Thyroid gland (tissue), 4 donors: ENCODE measurements at regions not wholly inside any gene's neighbourhood (a gene's known extent, or its start where the extent isn't known, plus 50 kb on each side); places are given as distances from the start of the nearest gene placed in this dataset.

Experiments
- POLR2A ChIP-seq, 2 donors: fragments of 450-650 bp; IDR thresholded peaks; one replicate each; pipeline ENCODE4 v1.6.1; 2017; ENCODE audit warnings: antibody characterized with exemption in 2 of 2, mild to moderate bottlenecking in 2 of 2, moderate library complexity in 1 of 2
- TF ChIP-seq, protein P1 (sequence below), 6 experiments: fragments of 200-600 bp in 3 of 6; fragments of 450-650 bp in 3 of 6; sonication (generic) in 3 of 6; IDR thresholded peaks; one replicate each; pipeline ENCODE4 v1.5.1; 2016 to 2019; ENCODE audit warnings: antibody characterized with exemption in 6 of 6, mild to moderate bottlenecking in 2 of 6, inconsistent platforms in 1 of 6, moderate library complexity in 1 of 6

DNA sequence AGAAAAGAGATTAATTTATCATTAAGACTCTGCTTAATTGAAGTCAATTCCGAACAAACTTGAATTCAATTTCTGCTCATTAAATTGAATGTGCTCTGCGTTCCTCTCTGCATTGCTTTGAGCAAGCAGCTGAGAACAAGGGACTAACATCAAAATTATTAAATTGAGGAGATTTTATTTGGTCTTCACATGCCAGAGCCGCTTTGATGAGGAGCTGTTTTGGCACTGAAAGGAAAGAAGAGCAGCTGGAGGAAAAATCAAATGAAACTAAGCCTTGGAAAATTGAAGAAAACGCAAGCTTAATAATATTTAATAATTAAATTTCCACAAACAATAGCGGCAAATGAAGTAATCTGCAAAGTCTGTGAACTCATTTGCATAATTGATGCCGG lies 222.0 kb upstream of the PKN2 start:
- TF ChIP-seq, protein P1, sequence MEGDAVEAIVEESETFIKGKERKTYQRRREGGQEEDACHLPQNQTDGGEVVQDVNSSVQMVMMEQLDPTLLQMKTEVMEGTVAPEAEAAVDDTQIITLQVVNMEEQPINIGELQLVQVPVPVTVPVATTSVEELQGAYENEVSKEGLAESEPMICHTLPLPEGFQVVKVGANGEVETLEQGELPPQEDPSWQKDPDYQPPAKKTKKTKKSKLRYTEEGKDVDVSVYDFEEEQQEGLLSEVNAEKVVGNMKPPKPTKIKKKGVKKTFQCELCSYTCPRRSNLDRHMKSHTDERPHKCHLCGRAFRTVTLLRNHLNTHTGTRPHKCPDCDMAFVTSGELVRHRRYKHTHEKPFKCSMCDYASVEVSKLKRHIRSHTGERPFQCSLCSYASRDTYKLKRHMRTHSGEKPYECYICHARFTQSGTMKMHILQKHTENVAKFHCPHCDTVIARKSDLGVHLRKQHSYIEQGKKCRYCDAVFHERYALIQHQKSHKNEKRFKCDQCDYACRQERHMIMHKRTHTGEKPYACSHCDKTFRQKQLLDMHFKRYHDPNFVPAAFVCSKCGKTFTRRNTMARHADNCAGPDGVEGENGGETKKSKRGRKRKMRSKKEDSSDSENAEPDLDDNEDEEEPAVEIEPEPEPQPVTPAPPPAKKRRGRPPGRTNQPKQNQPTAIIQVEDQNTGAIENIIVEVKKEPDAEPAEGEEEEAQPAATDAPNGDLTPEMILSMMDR (IDR thresholded peaks at IDR 0.05): no peak
- no peak for TF ChIP-seq POLR2A (IDR thresholded peaks at IDR 0.05)
